ENCODE measurements at regions not wholly inside any gene's neighbourhood (a gene's known extent, or its start where the extent isn't known, plus 50 kb on each side); places are given as distances from the start of the nearest gene placed in this dataset.

GRCh38 chr14:46596236-46596635, 55.3 kb downstream of the RPL10L start:
- ATAC-seq = no peak
- Mint-ChIP-seq H3K27ac (no peak overlapping the region), H3K9me3 (peaks cover 25% of the 10 kb centered on the region), H3K27me3 (ENCODE audit: low read depth) (no peaks in the 10 kb centered on the region), H3K4me1 (no peaks in the 10 kb centered on the region), H3K4me3 (no peak overlapping the region), H3K36me3 (peaks cover 4% of the 10 kb centered on the region)
- ChIA-PET POLR2A (no interaction called here), CTCF (no interaction called here)
- no peak for TF ChIP-seq AFF4 (CRISPR knock-in tag; IDR thresholded peaks at IDR 0.05; ENCODE audit: borderline replicate concordance)
- TF ChIP-seq FOXK1 (CRISPR knock-in tag; IDR thresholded peaks at IDR 0.05) = no peak
- no peak for TF ChIP-seq ZNF396 (CRISPR knock-in tag; IDR thresholded peaks at IDR 0.05; ENCODE audit: borderline replicate concordance)
- no peak for TF ChIP-seq NR3C1 (CRISPR knock-in tag; conservative IDR thresholded peaks at IDR 0.05; ENCODE audit: low read depth)
- TF ChIP-seq E2F4 (CRISPR knock-in tag; IDR thresholded peaks at IDR 0.05; ENCODE audit: borderline replicate concordance, low read depth) = no peak
- no peak for TF ChIP-seq ERG (CRISPR knock-in tag; IDR thresholded peaks at IDR 0.05)
- TF ChIP-seq USF2 (CRISPR knock-in tag; IDR thresholded peaks at IDR 0.05) = no peak
- no peak for TF ChIP-seq JUN (CRISPR knock-in tag; IDR thresholded peaks at IDR 0.05)
- no peak for TF ChIP-seq NR2C2 (CRISPR knock-in tag; IDR thresholded peaks at IDR 0.05)
- no peak for TF ChIP-seq GTF2I (CRISPR knock-in tag; conservative IDR thresholded peaks at IDR 0.05)
- no peak for TF ChIP-seq FOXP4 (CRISPR knock-in tag; IDR thresholded peaks at IDR 0.05)
- TF ChIP-seq, protein P1, sequence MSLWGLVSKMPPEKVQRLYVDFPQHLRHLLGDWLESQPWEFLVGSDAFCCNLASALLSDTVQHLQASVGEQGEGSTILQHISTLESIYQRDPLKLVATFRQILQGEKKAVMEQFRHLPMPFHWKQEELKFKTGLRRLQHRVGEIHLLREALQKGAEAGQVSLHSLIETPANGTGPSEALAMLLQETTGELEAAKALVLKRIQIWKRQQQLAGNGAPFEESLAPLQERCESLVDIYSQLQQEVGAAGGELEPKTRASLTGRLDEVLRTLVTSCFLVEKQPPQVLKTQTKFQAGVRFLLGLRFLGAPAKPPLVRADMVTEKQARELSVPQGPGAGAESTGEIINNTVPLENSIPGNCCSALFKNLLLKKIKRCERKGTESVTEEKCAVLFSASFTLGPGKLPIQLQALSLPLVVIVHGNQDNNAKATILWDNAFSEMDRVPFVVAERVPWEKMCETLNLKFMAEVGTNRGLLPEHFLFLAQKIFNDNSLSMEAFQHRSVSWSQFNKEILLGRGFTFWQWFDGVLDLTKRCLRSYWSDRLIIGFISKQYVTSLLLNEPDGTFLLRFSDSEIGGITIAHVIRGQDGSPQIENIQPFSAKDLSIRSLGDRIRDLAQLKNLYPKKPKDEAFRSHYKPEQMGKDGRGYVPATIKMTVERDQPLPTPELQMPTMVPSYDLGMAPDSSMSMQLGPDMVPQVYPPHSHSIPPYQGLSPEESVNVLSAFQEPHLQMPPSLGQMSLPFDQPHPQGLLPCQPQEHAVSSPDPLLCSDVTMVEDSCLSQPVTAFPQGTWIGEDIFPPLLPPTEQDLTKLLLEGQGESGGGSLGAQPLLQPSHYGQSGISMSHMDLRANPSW (CRISPR knock-in tag; conservative IDR thresholded peaks at IDR 0.05; ENCODE audit: low read depth) = no peak
- DNase-seq (ENCODE audit: low spot score) = no peak

DNA sequence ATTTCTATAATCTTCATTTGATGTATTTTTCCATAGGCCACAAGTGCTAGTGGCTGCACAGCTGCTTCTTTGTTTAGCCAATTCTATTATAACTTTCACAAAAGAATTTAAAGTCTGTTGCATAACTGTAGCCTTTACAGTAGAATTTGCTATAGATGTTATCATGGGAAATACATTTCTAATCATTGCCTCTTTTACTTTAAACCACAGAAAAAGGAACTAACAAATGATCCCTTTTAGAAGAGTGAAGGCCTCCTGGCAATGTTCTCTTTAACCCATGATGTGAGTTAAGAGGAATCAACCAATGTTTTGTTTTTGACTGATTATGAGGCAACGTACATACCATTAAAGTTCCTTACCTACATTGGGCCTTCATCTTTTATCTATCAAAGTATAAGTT, 68.8 kb downstream of the RPL10L start:
- Mint-ChIP-seq H3K4me3 (no peak overlapping the region), H3K27me3 (ENCODE audit: low read depth) (no peaks in the 10 kb centered on the region; the same call in 1 of the 2 replicates), H3K36me3 (peaks cover 10% of the 10 kb centered on the region), H3K27ac (no peak overlapping the region), H3K4me1 (peaks cover 8% of the 10 kb centered on the region), H3K9me3 (peaks cover 18% of the 10 kb centered on the region)
- no peak for ATAC-seq
- POLR2A ChIA-PET = no interaction called here
- CTCF ChIA-PET = interaction anchor here (1.4 kb wide), 1 partner anchor 69 kb away, joined by 3 read pairs; the partner anchor contains the start of gene RPL10L
- no peak for DNase-seq (ENCODE audit: low spot score)
- TF ChIP-seq SOX15 (CRISPR knock-in tag; IDR thresholded peaks at IDR 0.05) (no peak), KAT7 (CRISPR knock-in tag; IDR thresholded peaks at IDR 0.05; ENCODE audit: borderline replicate concordance) (no peak), GTF2I (CRISPR knock-in tag; conservative IDR thresholded peaks at IDR 0.05) (no peak)
